ENCODE measurements at regions not wholly inside any gene's neighbourhood (a gene's known extent, or its start where the extent isn't known, plus 50 kb on each side); places are given as distances from the start of the nearest gene placed in this dataset.

DNA sequence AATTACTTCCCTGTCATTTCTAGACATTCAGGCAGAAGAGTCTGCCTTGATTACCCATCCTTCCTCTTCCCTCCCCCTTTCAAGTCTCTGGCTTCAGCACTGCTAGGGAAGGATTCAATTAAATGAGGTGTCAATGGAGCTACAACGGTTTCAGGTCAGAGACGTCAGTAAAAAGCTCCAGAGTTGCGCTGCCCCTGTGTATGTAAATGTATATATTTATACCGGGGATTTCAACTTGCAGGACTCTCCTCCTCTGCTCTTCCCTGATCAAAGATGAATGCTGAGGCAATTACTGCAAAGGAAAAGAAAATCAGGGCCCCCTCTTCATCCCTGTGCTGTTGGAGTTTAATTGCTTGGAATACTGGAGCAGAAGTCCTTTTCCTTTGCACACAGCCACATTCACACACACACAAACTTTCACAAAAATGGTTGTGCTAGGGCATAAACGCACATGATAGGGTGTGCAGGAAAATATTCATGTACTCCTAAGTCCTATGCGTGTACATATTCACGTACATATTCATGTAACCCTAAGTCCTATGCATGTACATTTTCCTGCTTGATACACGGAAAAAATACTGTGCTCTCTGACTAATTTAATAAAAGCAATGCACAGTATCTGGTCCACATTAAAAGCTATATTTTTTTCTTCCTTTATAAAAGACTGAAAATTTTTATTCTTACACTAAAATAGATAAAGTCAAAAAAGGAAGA, 129.7 kb upstream of the PMFBP1 start:
- FAIRE-seq: no peak
- Histone ChIP-seq H3K4me1 (replicated peaks in 1 of 2; ENCODE audit: control insufficient read depth in 2 of 2, insufficient read depth in 2 of 2, low read length in 2 of 2) (no peaks in the 10 kb centered on the region), H3K9me1 (ENCODE audit: control insufficient read depth, insufficient read depth, low read length) (no peaks in the 10 kb centered on the region), H4K20me1 (replicated peaks; ENCODE audit: control insufficient read depth, insufficient read depth, low read length) (no peaks in the 10 kb centered on the region), H3K9ac (ENCODE audit: insufficient read depth in 1 of 2, low read depth in 2 of 2, low read length in 2 of 2) (no peak overlapping the region), H3K9me3 (replicated peaks; ENCODE audit: control insufficient read depth, insufficient read depth, low read depth, low read length) (no peaks in the 10 kb centered on the region), H3K27me3 (ENCODE audit: control insufficient read depth in 2 of 2, insufficient read depth in 2 of 2, low read length in 2 of 2) (no peaks in the 10 kb centered on the region), H3K4me2 (ENCODE audit: insufficient read depth, low read length) (no peak overlapping the region), H3K79me2 (ENCODE audit: control insufficient read depth, insufficient read depth, low read length) (no peaks in the 10 kb centered on the region), H2AFZ (ENCODE audit: low read depth, low read length) (no peak overlapping the region), H3K27ac (ENCODE audit: extremely low read depth, low read depth, low read length) (no peak overlapping the region), H3K4me3 (no peak overlapping the region), H3K36me3 (ENCODE audit: control insufficient read depth, insufficient read depth, low read length) (no peaks in the 10 kb centered on the region)
- POLR2A ChIA-PET: interaction anchor here (0.9 kb wide), 1 partner anchor 24 kb away, joined by 5 read pairs; no protein-coding TSS in a partner anchor
- intact Hi-C loops (cut with micrococcal nuclease): no loop called here
- WGBS (ENCODE audit: insufficient coverage, low coverage, missing lambda C conversion rate): 2% methylated on average over 8 of the region's 8 CpGs
- BruUV-seq (replicated peaks): no TSS peak
- TF ChIP-seq GATAD2B (IDR thresholded peaks at IDR 0.05; ENCODE audit: borderline replicate concordance): no peak
- no peak for TF ChIP-seq ZBTB7A (IDR thresholded peaks at IDR 0.05; ENCODE audit: borderline replicate concordance, control insufficient read depth, low read depth, low read length)
- no peak for TF ChIP-seq KDM4B (IDR thresholded peaks at IDR 0.05; ENCODE audit: borderline replicate concordance in 2 of 2, low read depth in 1 of 2)
- no peak for TF ChIP-seq RFX7 (CRISPR knock-in tag; IDR thresholded peaks at IDR 0.05)
- TF ChIP-seq GTF2F1 (IDR thresholded peaks at IDR 0.05; ENCODE audit: low read depth, low read length): no peak
- no peak for TF ChIP-seq EWSR1 (IDR thresholded peaks at IDR 0.05; ENCODE audit: borderline replicate concordance, low read depth, partially characterized antibody)
- no peak for TF ChIP-seq MEIS2 (IDR thresholded peaks at IDR 0.05; ENCODE audit: partially characterized antibody)
- TF ChIP-seq ZNF699 (CRISPR knock-in tag; IDR thresholded peaks at IDR 0.05; ENCODE audit: insufficient replicate concordance): no peak
- no peak for TF ChIP-seq ZC3H11A (IDR thresholded peaks at IDR 0.05; ENCODE audit: low read depth, low read length)
- no peak for TF ChIP-seq KLF13 (tag; IDR thresholded peaks at IDR 0.05; ENCODE audit: borderline replicate concordance, low read depth)
- TF ChIP-seq TEAD2 (tag; IDR thresholded peaks at IDR 0.05): no peak
- TF ChIP-seq BRD4 (IDR thresholded peaks at IDR 0.05): no peak
- no peak for TF ChIP-seq RNF2 (IDR thresholded peaks at IDR 0.05)
- TF ChIP-seq RHOXF2B (CRISPR knock-in tag; conservative IDR thresholded peaks at IDR 0.05): no peak
- no peak for TF ChIP-seq ZKSCAN1 (IDR thresholded peaks at IDR 0.05; ENCODE audit: low read depth, low read length)
- TF ChIP-seq ZNF217 (CRISPR knock-in tag; IDR thresholded peaks at IDR 0.05): no peak
- no peak for TF ChIP-seq ZNF239 (CRISPR knock-in tag; IDR thresholded peaks at IDR 0.05)
- no peak for TF ChIP-seq ZNF384 (IDR thresholded peaks at IDR 0.05; ENCODE audit: low read depth, low read length)
- TF ChIP-seq CHD4 (IDR thresholded peaks at IDR 0.05; ENCODE audit: insufficient read depth, insufficient replicate concordance, low read depth, low read length, poor library complexity, severe bottlenecking): no peak
- TF ChIP-seq PHB2 (IDR thresholded peaks at IDR 0.05; ENCODE audit: low read depth): no peak
- no peak for ATAC-seq
- DNase-seq (ENCODE audit: extremely low read depth in 1 of 4, low spot score in 3 of 4): no peak
- CTCF ChIA-PET (ENCODE audit: low intra/inter-chr PET ratio): no interaction called here
- in situ Hi-C loops (cut with MboI): no loop called here

Data from K562 (cell line).